ENCODE measurements at regions not wholly inside any gene's neighbourhood (a gene's known extent, or its start where the extent isn't known, plus 50 kb on each side); places are given as distances from the start of the nearest gene placed in this dataset.

DNA sequence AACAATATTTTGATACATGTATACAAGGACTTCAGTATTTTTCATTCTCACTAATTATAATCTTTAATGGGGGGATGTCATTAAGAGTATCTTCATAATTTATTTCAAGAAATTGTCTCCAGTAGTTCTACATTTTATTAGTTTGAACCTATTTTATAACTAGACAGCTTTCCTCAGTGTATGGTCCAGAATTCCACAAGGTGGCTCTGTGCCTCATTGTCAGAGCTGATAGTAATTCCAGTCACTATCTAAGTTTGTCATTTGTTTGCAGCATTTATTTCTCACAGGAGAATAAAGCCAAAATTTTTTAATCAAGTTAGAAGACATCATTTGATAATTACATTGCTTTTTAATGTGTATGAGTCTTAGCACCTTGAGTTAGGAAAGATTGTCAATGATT is 1633.0 kb upstream of the PCDH20 start:
- Histone ChIP-seq H3K4me3 (replicated peaks; ENCODE audit: low read depth, low read length) (no peak overlapping the region), H3K36me3 (ENCODE audit: control insufficient read depth, insufficient read depth, low read length) (no peaks in the 10 kb centered on the region), H3K27me3 (replicated peaks; ENCODE audit: control insufficient read depth, insufficient read depth, low read length) (no peaks in the 10 kb centered on the region)
- DNase-seq (ENCODE audit: extremely low read depth, insufficient read length), result no peak
- no peak for TF ChIP-seq CTCF (IDR thresholded peaks at IDR 0.05; ENCODE audit: insufficient read depth, low read length, poor library complexity, severe bottlenecking)

DNA sequence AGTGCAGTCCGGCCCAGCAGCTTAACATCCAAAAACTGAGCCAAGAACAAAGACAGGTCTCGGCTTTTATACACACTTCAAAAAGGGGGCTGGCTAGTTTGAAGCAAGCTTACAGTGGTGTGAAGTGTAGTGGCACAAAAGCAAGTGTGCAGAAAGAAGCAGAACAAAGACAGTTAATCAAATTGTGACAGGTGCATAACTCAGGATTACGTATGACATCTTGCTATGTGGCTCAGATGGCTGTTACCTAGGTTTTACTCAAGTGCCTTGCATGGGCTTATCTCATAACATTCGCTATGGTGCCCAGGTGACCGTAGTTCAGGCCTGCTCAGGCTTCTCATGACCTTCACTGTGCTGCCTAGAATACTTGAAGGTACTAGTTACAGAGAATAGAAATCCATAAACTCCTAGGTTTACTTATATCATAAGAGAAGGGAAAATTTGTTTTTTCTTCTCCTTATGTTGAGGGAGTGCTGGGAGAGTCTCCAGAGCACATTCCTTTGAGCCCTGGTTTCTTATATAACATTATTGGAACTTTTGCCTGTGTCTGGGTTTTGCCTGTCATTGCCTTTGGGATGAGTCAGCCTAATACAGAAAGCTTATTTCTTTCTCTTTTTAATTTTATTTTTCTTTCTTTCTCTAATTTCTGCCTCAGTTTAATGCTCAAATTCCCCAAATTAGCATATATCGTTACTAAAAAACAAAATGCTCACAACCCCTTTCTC is 1629.1 kb upstream of the PCDH20 start:
- Histone ChIP-seq H3K27me3 (replicated peaks; ENCODE audit: control insufficient read depth, insufficient read depth, low read length) (no peaks in the 10 kb centered on the region), H3K36me3 (ENCODE audit: control insufficient read depth, insufficient read depth, low read length) (no peaks in the 10 kb centered on the region), H3K4me3 (replicated peaks; ENCODE audit: low read depth, low read length) (no peak overlapping the region)
- no peak for TF ChIP-seq CTCF (IDR thresholded peaks at IDR 0.05; ENCODE audit: insufficient read depth, low read length, poor library complexity, severe bottlenecking)
- DNase-seq (ENCODE audit: extremely low read depth, insufficient read length), result no peak

DNA sequence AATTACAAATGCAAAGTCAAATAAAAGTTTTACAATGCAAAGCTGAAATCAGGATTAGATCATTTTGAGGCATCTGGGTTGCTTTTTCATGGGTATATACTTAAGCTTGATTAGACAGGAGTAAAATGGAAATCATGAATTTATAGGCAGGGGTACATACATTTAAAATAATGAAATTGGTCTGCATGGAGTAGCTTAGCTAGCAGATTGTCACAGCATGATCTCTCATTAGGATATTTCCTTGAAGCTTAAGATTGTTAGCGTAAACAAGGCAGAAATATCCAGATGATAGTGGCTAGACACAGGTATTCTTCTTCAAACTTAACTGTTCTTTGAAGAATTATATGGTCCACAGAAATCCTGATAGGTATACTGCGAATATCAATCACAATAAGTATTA is 1627.0 kb upstream of the PCDH20 start:
- H3K27me3 ChIP-seq (replicated peaks; ENCODE audit: control insufficient read depth, insufficient read depth, low read length), result no peaks in the 10 kb centered on the region
- H3K36me3 ChIP-seq (ENCODE audit: control insufficient read depth, insufficient read depth, low read length), result no peaks in the 10 kb centered on the region
- no peak for TF ChIP-seq CTCF (IDR thresholded peaks at IDR 0.05; ENCODE audit: insufficient read depth, low read length, poor library complexity, severe bottlenecking)
- H3K4me3 ChIP-seq (replicated peaks; ENCODE audit: low read depth, low read length), result no peak overlapping the region
- DNase-seq (ENCODE audit: extremely low read depth, insufficient read length), result no peak

DNA sequence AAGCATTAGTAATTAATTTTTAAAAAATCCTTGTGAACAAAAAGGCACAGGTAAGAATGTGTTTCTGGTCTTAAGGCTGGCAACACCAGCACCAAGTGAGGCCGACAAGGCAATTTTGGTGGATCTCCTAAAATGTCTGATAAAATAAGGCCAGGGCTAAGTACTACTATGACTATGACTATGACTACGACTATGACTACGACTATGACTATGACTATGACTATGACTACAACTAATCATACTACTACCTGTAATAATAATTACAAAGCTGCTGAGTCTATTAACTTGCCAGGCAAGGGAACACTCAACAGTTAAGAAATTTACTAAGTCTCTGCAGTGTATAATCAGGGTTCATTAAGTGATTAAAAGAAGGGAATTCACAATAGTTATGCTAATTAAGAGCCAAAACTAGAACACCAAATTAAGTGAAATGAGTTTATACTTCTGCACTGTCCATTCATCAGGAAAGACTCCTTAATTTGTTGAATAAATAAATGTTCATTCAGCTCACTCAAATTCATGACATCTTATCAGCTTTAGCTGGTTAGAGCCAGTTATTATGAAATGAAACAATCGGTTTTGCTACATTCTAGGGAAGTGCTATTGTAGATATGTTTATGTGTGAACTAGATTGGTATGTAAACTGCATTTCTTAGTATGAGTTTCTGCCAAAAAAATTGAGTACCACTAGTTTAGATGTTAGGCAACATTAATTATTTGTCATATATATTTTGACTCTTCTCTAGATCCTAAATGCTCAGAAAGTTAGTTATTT is 1626.2 kb upstream of the PCDH20 start:
- TF ChIP-seq CTCF (IDR thresholded peaks at IDR 0.05; ENCODE audit: insufficient read depth, low read length, poor library complexity, severe bottlenecking), result no peak
- Histone ChIP-seq H3K36me3 (ENCODE audit: control insufficient read depth, insufficient read depth, low read length) (no peaks in the 10 kb centered on the region), H3K27me3 (replicated peaks; ENCODE audit: control insufficient read depth, insufficient read depth, low read length) (no peaks in the 10 kb centered on the region), H3K4me3 (replicated peaks; ENCODE audit: low read depth, low read length) (no peak overlapping the region)
- no peak for DNase-seq (ENCODE audit: extremely low read depth, insufficient read length)

GRCh38 chr13:63026285-63026797 is 1610.7 kb upstream of the PCDH20 start:
- H3K27me3 ChIP-seq (replicated peaks; ENCODE audit: control insufficient read depth, insufficient read depth, low read length), result no peaks in the 10 kb centered on the region
- H3K36me3 ChIP-seq (ENCODE audit: control insufficient read depth, insufficient read depth, low read length), result no peaks in the 10 kb centered on the region
- no peak for TF ChIP-seq CTCF (IDR thresholded peaks at IDR 0.05; ENCODE audit: insufficient read depth, low read length, poor library complexity, severe bottlenecking)
- no peak for DNase-seq (ENCODE audit: extremely low read depth, insufficient read length)
- H3K4me3 ChIP-seq (replicated peaks; ENCODE audit: low read depth, low read length), result no peak overlapping the region
